HG03439 (cell line): ENCODE measurements at regions not wholly inside any gene's neighbourhood (a gene's known extent, or its start where the extent isn't known, plus 50 kb on each side); places are given as distances from the start of the nearest gene placed in this dataset.
A peak's percentile ranks its signal among the peaks of the same experiment; 100 is the strongest.
"Not testable (repeated sequence)": the region's sequence is repeated elsewhere in the genome, so short reads cannot be mapped to it uniquely, and the experiment has no call there.

ENCODE experiments used
- ATAC-seq: cut with Tn5 transposase; IDR thresholded peaks from one replicate; pipeline ENCODE4 v1.9.1; 2021; ENCODE audit warnings: mild to moderate bottlenecking, moderate library complexity; ENCODE audit not compliant: unreplicated experiment

DNA sequence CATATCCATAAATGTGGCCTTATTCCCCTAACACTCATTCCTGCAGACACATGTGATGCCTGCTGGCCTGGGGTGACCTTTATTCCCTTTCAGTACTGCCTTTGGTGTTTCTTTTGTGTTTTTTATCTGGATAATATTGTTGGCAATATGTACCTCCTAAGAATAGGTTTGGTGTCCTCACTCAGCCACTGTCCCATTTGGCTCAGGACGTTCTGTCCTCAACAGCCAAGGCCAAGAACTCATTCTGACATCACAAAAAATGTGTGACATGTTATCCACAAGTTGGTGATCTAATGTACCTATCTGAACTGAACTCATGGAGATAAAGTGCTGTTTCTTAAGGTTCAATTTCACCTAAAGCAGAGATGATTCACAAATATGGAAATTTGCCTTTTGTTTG, 142.9 kb upstream of the GRAMD2B start:
- no peak for ATAC-seq

DNA sequence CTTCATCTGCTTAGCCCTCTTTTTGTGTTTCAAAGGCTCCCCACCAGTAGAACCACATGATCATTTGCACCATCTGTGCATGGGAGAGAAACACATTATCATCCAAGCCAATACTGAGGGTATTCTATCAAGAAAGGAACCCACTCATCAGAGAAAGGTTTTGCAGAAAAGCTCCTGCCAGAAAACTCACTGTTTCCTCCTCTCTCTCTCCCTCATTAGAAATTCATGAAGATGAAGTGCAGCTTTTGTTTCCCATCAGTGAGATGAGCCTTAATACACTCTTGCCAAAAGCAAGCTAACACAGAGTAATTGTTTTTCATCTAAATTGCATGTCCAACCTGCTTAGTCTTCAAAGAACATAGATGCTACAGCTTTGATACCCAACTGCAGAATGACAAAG, 142.4 kb upstream of the GRAMD2B start:
- no peak for ATAC-seq

DNA sequence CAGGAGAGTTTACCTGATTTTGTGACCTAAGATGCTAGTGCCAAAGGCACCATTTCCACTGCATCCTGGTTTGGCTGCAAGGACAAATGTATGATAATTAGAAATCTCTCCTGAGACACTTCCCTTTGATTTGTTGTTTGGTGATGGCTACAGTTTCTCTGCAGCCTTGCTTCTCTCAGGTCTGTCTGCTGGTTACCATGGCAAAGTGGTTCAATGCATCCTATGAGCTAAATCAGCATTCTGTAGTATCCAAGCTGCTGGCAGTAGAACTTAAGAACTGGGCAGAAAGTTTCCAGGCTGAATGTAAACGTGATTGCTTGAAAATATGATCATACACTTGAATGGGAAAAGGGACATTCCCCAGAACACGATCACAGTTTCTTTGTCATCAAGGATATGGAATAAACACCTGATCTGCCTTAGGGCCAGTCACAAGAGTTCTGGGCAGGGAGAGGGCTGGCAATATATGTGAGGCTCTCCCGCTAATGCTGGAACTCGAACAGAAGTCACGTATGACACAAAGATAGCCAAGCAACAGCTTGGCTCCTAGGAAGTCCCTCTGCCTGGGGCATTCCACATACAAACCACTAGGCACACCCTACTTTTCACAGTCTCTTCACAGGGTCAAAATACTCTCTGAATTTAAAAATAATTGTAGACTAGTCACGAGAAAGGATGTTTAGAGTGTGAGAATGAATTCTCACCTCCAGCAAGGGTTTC, 138.1 kb upstream of the GRAMD2B start:
- no peak for ATAC-seq

DNA sequence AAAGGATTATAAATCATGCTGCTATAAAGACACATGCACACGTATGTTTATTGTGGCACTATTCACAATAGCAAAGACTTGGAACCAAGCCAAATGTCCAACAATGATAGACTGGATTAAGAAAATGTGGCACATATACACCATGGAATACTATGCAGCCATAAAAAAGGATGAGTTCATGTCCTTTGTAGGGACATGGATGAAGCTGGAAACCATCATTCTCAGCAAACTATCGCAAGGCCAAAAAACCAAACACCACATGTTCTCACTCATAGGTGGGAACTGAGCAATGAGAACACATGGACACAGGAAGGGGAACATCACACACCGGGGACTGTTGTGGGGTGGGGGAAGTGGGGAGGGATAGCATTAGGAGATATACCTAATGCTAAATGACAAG, 127.1 kb upstream of the GRAMD2B start:
- ATAC-seq: not testable (repeated sequence)

DNA sequence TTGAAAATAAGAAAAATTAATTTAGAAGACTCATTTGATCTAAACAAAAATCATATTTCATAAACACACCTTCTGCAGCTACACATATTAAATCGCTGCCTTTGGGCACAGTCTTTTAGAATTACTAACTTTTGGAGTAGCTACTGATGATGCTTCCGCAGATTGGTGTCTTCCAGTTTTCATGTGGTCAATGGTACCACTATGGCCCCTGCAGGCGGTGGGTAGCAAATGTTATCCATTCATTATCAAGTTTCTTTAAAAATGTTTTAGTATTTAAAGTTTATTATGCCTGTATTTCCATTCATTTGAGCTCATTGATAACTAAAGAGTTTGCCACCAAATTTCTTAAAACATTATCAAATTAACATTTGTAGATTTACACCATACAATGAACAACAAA, 122.9 kb upstream of the GRAMD2B start:
- no peak for ATAC-seq

DNA sequence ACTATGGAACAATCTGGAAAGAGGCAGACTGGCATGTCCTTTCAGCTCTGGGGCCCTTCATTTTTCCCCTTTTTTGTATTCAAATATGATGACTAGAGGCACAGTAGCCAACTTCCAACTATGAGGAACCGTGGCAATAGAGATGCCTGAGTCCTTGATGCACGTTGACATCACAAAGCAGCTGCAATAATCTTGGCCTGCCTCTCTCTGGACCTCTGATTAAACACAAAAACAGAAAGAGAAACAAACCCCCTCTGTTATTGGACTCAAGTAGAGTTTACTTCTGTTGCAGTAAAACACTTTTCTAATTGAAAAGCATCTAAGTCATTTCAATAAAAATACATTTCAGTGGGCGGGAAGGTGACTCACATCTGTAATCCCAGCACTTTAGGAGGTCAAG, 122.2 kb upstream of the GRAMD2B start:
- ATAC-seq: no peak

DNA sequence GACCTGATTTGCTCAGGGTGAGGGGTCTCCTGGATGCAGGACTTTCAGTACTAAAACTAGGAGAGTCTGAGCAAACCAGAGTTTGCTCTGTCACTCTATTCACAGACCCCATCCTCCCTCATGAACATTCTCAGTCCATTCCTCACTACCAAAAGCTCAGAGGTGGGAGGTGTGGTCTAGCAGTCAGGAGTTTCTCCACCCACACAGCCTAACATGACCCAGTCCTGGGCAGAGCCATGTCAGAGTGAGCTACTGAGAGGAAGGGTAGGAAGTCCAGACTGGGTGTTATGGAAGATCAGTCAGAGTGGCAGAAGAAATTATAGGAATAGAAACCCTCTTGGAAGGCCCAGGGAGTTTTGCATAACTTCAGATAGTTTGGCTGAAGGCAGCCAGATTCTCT, 113.3 kb upstream of the GRAMD2B start:
- no peak for ATAC-seq

DNA sequence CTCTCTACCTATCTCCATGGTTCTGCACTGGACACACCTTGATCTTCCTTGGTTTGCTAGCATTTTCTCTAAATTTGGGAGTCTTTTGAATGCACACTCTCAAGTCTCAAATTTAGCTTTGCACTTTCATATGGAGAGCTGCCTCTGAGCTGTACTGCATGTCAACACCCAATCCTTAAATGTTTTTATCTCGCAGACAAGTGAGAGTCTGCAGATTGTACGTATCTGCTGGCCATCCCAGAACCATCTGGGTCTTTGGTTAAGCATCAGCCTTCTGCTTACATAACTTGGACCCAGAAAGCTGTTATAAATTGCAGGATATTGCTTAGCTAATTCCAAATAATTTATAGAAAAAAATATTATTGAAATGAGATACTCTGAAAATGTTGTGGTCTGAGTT, 111.4 kb upstream of the GRAMD2B start:
- ATAC-seq: no peak

DNA sequence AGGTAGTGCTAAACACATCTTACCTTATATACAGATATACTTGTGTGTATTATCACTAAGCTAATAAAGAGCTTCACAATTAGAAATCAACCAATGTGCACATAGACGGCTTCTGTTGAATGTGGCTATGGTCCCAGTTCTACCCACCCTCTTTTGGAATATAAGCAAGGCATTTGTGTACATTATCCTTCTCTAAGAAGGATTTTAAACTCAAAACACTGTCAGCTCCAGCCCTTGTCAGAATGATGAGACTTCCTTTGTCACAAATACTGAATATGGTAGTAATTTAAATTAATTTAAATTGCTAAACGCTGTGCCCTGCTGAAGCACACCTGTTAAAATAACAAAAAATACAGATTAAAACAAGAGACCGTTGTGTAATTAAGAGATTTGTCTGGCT, 107.9 kb upstream of the GRAMD2B start:
- ATAC-seq: no peak

DNA sequence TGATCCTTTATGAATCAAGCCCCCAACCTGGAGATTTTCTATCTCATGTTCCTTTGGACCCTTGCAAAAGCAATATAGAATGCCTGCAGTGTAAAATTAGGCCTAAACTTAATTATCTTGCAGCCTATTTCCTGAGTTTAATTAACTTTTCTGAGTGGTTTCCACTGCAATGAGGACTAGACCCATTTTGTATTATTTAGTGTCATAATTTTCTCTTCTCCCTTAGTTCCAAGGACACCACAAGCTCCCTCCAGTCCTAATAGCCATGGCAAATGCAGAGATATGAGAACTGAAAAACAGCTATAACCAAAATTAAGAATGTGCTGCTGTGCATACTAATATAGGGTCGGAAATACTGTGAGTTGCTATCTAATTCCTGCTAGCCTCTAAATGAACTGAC, 90.9 kb upstream of the GRAMD2B start:
- ATAC-seq: no peak

DNA sequence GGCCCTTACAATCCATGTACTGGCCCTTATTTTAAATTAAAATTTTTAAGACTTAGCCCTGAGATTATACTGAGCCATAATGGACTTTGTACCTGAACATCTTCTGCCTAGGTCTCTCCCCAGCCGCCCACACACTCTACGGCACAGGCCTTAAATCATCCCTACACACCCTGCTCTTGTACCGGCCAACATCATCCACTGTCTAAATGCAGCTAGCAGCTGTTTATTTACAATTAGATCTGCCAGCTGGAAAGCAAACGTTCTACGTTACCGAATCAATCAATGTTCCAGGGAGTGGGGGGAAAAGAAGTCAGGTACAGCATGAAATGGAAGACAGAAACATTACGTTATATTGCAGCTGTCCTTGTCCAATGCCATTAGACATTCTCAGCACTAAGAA, 88.4 kb upstream of the GRAMD2B start:
- ATAC-seq: no peak

DNA sequence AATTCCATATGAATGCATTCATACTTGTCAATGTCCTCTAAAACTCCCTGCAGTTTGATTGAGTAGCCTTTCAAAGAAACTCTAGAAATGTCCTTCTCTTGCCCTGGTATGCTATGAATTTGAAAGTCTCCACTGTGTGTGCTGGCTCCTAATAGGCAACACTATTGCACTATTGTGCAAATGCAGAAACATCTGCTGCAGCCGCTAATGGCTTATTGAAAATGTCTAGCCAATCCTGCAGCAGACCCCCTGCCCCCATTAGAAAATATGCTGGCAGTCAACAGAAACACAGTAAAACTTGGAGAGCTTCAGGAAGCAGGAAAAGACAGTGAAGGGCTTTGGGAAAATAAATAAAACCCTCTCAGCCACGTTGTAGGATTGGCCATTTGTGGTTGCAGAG, 87.3 kb upstream of the GRAMD2B start:
- no peak for ATAC-seq

DNA sequence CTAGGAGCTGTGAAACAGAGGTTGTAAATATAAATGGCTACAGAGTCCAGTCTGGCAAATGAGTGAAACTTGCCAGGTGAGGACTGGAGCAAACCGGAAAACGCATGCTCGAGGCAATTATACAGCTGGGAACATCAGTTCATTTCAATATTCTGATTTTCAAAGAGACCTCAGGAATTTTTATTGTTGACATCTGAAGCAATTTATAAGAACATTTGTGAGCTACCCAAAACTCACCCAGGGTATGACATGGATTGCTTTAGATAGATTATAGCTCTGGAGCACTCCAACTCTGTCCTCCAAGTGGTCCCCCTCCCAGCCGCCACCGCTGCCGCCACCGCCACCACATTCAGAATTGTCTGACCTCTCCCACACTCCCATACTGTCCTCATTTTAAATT, 84.6 kb upstream of the GRAMD2B start:
- ATAC-seq: no peak

DNA sequence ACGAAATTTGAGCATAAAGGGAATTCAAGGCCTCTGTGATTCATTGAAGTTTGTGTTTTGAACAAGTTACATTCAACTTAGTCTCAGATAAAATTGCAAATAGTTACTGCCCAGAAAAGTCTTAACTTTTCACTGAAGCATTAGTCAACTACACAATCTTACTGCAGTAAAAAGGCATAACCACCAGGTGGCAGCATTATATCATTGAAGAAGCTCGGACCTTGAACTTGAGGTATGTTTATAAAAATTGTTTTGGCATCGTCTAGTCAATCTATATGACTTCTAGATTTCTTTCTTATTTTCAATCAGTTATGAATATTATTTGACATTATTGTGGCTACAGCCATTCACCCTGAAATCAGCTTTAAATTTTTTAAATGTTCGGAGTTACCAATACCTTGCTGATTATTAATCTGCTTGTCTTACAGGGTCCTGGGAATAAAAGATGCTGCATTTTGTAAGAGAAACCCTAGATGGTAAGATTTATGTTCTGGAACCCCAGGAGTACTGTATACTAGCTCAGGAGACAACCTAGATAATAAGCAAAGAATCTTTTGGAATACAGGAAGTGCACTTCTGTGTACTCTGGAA, 83.9 kb upstream of the GRAMD2B start:
- no peak for ATAC-seq

DNA sequence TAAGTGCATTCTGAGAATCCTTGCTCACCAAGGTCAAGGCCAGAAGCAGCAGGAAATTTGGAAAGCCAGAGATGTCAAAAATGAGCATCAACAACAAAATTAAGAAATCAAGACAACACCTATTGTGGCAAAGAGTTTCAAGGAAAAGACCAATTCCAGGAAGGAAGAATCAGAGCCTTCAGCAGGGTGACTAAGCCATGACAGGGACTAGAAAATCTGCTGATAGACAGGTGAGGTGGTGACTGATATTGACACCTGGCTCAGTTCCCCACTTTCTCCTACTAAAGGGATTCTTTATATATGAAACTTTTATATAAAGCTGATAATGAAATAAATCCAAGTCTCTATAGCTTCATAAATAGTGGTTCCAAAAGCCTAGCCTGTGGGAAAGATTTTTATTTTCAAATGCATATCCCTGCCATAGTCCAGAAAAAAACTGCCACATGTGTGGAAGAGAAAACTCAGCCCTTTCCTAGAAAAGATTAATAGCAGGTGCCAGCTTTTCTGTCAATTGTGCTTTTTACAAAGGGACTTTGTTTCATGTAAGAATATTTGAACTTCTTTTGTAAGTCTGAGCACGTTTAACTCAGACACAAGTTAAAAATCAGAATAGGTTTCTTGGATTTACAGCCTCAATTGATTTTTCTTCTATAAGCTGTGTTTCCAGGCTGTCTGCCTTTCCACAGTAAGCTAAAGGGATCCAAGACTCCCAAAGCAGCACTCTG, 81.1 kb upstream of the GRAMD2B start:
- no peak for ATAC-seq

DNA sequence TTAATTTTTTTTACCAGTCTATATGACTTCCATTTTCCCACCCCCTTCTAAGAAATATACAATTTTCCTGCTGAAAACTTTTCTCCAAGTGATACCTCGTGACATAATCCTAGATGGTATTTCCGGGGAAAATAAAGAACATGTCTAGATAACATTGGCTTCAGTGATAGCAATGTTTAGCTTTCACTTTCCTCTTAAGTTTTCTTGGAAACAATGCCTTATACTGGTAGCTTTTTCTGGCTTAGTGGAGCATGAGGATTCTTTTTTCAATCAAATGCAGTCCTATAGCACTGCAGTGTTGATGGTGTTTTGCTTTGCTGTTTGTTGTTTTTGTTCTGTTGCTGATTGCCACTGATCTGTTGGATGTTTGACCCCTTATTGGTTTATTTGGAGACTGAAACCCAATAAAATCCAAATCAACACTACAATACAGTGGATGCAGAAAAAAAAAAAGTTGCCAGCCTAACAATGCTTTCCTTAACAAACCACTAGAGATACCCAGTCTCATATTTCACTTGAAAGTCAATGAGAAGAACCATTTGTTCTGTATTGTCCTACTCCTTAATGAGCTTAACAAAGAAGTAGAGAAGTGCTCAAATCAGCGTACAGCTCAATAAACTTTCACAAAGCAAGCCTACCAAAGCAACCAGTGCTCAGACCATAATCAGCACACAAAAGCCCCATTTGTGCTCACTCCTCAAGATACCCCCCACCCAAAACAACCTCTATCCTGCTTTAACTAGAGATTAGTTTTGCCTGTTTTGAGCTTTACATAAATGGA, 74.2 kb upstream of the GRAMD2B start:
- ATAC-seq: no peak

DNA sequence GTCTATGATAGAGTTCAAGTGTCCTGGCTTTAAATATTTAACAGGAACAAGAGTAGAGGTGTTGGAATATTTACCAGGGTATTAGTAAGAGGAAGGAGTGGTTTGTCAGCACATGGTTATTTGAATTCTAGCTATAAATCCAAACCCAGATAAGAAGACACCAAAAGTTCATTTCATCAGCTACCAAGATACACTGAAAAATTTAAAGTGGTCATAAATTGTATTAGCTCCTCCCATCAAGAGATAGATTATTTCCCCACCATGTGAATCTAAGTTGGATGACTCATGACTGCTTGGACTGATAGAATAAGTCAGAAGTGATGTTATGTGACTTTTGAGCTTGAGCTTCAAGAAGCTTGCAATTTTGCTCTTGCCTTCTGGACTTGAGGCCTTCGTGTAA, 72.1 kb upstream of the GRAMD2B start:
- no peak for ATAC-seq

DNA sequence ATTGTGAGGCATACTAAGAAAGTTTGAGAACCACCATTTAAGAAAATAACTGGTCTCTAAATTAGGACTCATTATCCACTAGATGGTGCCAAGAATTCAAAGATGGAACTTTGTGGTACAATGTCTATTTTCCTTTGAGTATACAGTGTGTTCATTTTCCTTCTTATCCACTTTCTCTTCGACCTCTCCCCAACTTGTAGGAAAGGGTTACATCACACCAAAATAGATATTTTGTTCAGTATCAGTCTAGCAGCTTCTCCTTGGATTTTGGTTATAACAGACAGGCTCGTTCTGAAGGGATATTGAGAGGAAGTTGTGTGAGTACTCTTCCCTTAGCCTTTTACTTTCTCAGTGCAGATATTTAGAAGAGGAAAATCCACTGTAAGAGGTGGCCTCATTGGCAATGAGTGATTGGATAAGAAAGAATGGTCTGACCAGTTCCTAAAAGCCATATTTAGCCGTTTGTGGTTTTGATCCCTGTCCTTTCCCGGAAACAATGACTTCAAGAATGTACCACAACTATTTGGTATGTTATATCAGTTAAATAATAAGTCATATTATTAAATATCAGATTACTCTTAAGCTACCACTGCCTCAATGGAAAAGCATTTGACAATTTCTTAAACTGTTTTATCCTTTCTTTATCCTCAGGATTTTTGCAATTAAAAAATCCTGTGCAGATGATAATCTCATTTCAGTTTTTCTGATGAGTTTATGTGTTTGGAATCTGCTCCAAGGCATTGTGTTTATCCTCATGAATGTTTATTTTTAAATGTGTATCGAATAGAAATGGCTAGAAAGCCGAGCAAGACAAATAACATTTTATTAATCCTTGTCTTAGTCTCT, 69.0 kb upstream of the GRAMD2B start:
- ATAC-seq: no peak

DNA sequence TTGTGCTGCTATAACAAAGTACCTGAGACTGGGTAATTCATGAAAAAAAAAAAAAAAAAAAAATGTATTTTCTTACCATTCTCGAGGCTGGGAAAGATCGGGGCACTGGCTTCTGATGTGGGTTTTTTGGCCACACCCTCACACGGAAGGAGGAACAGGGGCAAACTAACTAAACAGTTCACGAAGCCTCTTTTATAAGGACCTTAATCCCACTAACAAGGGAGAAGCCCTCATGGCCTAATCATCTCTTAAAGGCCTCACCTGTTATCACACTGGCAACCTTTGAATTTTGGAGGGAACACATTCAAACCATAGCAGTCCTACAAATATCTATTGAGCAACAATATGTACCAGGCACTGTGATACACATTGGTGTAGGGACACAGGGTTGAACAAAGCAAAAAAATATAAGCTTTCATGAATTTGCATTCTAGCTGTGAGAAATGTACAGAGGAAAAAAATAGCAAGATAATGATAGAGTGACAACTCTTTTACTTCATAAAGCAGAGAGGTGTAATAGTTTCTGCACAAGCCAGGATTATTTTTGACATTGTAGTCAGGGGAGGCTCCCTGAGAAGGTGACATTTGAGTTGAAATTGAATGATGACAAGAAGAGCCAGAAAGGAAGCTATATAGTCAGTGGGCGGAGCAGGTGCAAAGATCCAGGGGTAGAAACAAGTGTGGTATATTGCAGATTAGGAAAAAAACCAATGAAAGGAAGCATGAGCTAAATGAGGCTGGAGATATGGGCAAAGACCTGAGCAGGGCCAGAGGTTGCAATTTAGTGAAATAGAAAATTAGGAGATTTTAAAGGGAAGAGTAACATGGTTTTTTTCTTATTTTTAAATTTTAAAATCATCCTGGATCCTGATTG, 68.1 kb upstream of the GRAMD2B start:
- no peak for ATAC-seq

DNA sequence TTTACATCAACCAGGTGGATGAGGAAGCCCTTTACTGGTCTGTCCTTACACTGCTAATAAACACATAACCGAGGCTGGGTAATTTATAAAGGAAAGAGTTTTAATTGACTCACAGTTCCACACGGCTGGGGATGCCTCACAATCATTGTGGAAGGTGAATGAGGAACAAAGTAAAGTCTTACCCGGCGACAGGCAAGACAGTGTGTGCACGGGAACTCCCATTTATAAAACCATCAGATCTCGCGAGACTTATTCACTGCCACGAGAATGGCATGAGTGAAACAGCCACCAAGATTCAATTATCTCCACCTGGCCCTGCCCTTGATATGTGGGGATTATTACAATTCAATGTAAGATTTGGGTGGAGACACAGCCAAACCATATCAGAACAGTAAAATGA, 67.3 kb upstream of the GRAMD2B start:
- peak; percentile 43 for ATAC-seq
